ENCODE measurements at regions not wholly inside any gene's neighbourhood (a gene's known extent, or its start where the extent isn't known, plus 50 kb on each side); places are given as distances from the start of the nearest gene placed in this dataset.

DNA sequence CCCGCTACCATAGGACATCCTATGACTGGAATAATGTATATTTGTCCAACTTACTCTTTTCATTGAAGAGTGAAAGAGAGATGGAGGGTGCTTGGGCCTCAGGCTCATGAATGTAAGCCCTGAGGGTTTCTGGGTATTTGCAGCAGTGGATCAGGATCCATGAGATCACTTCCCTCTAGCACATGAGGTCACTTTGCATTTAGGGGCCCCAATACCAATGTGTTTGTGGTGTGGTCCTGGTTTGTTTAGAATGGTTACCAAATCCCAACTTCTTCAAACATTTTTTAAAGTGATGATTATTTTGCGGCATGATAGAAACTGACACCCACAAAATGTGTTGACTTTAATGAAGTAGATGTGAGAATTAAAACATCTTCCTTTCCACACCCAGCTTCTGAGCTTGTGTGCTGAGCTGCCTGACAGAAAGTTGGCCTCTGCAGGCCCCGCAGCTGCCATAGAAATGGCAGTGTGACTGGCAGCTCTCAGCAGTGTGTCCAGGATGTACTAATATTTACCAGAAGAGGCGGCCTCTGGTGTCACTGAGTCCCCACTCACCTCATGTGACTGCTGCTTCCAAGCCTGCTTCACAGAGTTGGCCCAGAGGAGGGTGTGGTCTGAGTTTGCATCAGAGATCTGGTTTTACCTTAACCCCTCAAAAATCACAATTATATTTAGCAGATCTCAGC is 447.6 kb upstream of the NPVF start:
- ATAC-seq (no peak), DNase-seq (no peak)
- H3K27ac ChIP-seq: no peak overlapping the region
- H3K36me3 ChIP-seq: no peaks in the 10 kb centered on the region
- intact Hi-C loops (cut with DNase I): no loop called here
- TF ChIP-seq CTCF (IDR thresholded peaks at IDR 0.05): no peak
- H3K4me3 ChIP-seq: no peak overlapping the region
- no peaks in the 10 kb centered on the region for H3K27me3 ChIP-seq (ENCODE audit: low read depth)
- no peaks in the 10 kb centered on the region for H3K4me1 ChIP-seq
- no peaks in the 10 kb centered on the region for H3K9me3 ChIP-seq

- Histone ChIP-seq H3K27me3 (ENCODE audit: low read depth) (no peaks in the 10 kb centered on the region), H3K9me3 (no peaks in the 10 kb centered on the region), H3K27ac (no peak overlapping the region), H3K4me3 (no peak overlapping the region), H3K36me3 (no peaks in the 10 kb centered on the region), H3K4me1 (no peaks in the 10 kb centered on the region)
- intact Hi-C loops (cut with DNase I): no loop called here
- ATAC-seq (no peak), DNase-seq (no peak)
- no peak for TF ChIP-seq CTCF (IDR thresholded peaks at IDR 0.05)
Observed at GRCh38 chr7:25677595-25677994, 449.3 kb upstream of the NPVF start.

DNA sequence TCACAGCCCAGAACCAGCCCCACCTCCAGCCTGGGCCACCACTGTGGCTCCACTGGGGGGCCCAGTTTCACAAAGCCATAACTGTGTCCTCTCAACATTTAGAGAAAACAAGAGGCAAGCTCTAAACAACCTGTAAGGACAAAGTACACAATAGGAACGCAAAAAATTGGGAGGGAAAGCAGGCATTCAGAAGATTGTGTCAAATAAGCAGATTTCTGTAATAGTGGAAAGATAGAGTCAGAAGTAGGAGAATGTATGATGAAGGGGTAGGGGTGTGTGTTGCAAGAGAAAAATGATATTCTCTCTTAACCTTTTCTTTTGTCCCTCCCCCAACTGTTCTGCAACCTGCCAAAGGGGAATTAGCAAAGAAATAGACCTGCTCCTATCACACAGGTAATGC is 449.9 kb upstream of the NPVF start:
- DNase-seq: no peak

GRCh38 chr7:25680636-25681035 is 452.4 kb upstream of the NPVF start:
- H3K27me3 ChIP-seq (ENCODE audit: low read depth): no peaks in the 10 kb centered on the region
- H3K4me3 ChIP-seq: no peak overlapping the region
- no peaks in the 10 kb centered on the region for H3K9me3 ChIP-seq
- no peak for TF ChIP-seq CTCF (IDR thresholded peaks at IDR 0.05)
- H3K36me3 ChIP-seq: no peaks in the 10 kb centered on the region
- H3K27ac ChIP-seq: no peak overlapping the region
- H3K4me1 ChIP-seq: no peaks in the 10 kb centered on the region
- no peak for ATAC-seq
- intact Hi-C loops (cut with DNase I): no loop called here
- DNase-seq: no peak

More for the DNA sequence above, 449.9 kb upstream of the NPVF start:
- no peaks in the 10 kb centered on the region for H3K27me3 ChIP-seq (ENCODE audit: low read depth)
- no peaks in the 10 kb centered on the region for H3K4me1 ChIP-seq
- no peaks in the 10 kb centered on the region for H3K9me3 ChIP-seq
- H3K4me3 ChIP-seq: no peak overlapping the region
- no peak overlapping the region for H3K27ac ChIP-seq
- intact Hi-C loops (cut with DNase I): no loop called here
- TF ChIP-seq CTCF (IDR thresholded peaks at IDR 0.05): no peak
- no peaks in the 10 kb centered on the region for H3K36me3 ChIP-seq
- no peak for ATAC-seq

DNA sequence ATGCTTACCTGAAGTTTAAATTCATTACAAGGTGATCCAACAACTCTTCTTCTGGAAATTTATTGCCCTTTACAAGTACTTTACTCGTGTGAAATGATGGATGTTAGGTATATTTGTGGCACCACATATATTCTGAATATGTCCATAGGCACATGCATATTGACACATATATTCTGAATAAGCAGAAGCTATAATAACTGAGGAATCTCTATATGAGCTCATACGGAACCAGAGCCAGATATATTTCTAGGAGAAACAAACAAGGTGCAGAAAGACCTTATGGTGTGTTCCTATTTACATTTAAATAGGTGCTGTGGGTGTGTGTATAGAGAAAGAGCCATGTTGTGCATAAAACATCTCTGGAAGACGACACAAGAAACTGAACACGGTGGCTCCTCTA is 456.1 kb upstream of the NPVF start:
- ATAC-seq (no peak), DNase-seq (no peak)
- H3K27ac ChIP-seq: no peak overlapping the region
- no peaks in the 10 kb centered on the region for H3K36me3 ChIP-seq
- intact Hi-C loops (cut with DNase I): no loop called here
- no peaks in the 10 kb centered on the region for H3K4me1 ChIP-seq
- TF ChIP-seq CTCF (IDR thresholded peaks at IDR 0.05): no peak
- H3K9me3 ChIP-seq: no peaks in the 10 kb centered on the region
- no peaks in the 10 kb centered on the region for H3K27me3 ChIP-seq (ENCODE audit: low read depth)
- H3K4me3 ChIP-seq: no peak overlapping the region

All from lower lobe of right lung (tissue), 2 donors.